SU-DHL-6 (cell line): ENCODE measurements at regions not wholly inside any gene's neighbourhood (a gene's known extent, or its start where the extent isn't known, plus 50 kb on each side); places are given as distances from the start of the nearest gene placed in this dataset.

Source experiments
- EZH2phosphoT487 ChIP-seq: fragments of 200-600 bp; sonication (generic), shearing (Covaris generic); conservative IDR thresholded peaks from 2 replicates; pipeline ENCODE4 v1.6.1; 2018; ENCODE audit warnings: mild to moderate bottlenecking, antibody characterized with exemption, low read length, moderate library complexity, mixed read lengths
- TF ChIP-seq, protein P1 (sequence below): fragments of 200-600 bp; sonication (generic); IDR thresholded peaks from one replicate; pipeline ENCODE4 v1.5.1; 2017; ENCODE audit warnings: antibody characterized with exemption, mild to moderate bottlenecking, low read length, moderate library complexity; ENCODE audit not compliant: insufficient read depth, poor library complexity, severe bottlenecking

DNA sequence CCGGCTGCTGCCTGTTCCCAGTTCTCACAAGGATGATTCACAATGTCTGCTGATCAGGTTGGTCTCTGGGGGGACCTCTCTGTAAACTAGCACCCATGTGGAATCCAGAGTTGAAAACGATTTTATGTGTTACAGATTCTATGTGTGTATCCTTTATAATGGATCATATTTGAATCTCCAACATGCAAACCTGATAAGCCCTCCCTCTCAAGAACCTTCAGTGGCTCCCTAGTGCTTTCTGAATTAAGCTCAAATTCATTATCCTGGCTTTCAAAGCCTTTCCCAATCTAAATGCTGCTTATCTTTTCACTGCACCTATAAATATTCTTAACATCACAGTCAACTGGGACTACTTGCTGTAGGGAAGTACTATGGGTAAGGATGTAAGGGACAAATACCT, 166.8 kb upstream of the USP24 start:
- TF ChIP-seq EZH2phosphoT487 = no peak
- TF ChIP-seq, protein P1, sequence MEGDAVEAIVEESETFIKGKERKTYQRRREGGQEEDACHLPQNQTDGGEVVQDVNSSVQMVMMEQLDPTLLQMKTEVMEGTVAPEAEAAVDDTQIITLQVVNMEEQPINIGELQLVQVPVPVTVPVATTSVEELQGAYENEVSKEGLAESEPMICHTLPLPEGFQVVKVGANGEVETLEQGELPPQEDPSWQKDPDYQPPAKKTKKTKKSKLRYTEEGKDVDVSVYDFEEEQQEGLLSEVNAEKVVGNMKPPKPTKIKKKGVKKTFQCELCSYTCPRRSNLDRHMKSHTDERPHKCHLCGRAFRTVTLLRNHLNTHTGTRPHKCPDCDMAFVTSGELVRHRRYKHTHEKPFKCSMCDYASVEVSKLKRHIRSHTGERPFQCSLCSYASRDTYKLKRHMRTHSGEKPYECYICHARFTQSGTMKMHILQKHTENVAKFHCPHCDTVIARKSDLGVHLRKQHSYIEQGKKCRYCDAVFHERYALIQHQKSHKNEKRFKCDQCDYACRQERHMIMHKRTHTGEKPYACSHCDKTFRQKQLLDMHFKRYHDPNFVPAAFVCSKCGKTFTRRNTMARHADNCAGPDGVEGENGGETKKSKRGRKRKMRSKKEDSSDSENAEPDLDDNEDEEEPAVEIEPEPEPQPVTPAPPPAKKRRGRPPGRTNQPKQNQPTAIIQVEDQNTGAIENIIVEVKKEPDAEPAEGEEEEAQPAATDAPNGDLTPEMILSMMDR = no peak
